Gastroesophageal sphincter (tissue), 3 donors: ENCODE measurements at regions not wholly inside any gene's neighbourhood (a gene's known extent, or its start where the extent isn't known, plus 50 kb on each side); places are given as distances from the start of the nearest gene placed in this dataset.

ENCODE experiments used
- CTCF ChIP-seq, 4 experiments: fragments of 200-600 bp in 2 of 4; fragments of 450-650 bp in 2 of 4; sonication (generic) in 1 of 4; IDR thresholded peaks; one replicate each; pipeline ENCODE4 v1.5.1; 2017 to 2019; ENCODE audit warnings: antibody characterized with exemption in 4 of 4, mild to moderate bottlenecking in 2 of 4, moderate library complexity in 2 of 4
- EP300 ChIP-seq: sonication (generic); formaldehyde crosslinking; IDR thresholded peaks from one replicate; pipeline ENCODE4 v1.6.1; 2017; ENCODE audit warnings: antibody characterized with exemption, mild to moderate bottlenecking
- POLR2A ChIP-seq, 2 donors: fragments of 450-650 bp; IDR thresholded peaks; one replicate each; pipeline ENCODE4 v1.6.1; 2017; ENCODE audit warnings: antibody characterized with exemption in 2 of 2, mild to moderate bottlenecking in 2 of 2, moderate library complexity in 1 of 2
- POLR2AphosphoS5 ChIP-seq: sonication (generic); formaldehyde crosslinking; IDR thresholded peaks from one replicate; pipeline ENCODE4 v1.6.1; 2017; ENCODE audit warnings: antibody characterized with exemption

- no peak for TF ChIP-seq CTCF (IDR thresholded peaks at IDR 0.05)
- no peak for TF ChIP-seq EP300
- no peak for TF ChIP-seq POLR2A (IDR thresholded peaks at IDR 0.05)
- TF ChIP-seq POLR2AphosphoS5: no peak
Observed at GRCh38 chr9:103990311-103990710, 103.8 kb upstream of the SMC2 start.
